Lung (tissue), 11 donors: ENCODE measurements at regions not wholly inside any gene's neighbourhood (a gene's known extent, or its start where the extent isn't known, plus 50 kb on each side); places are given as distances from the start of the nearest gene placed in this dataset.

ENCODE experiments used
- ATAC-seq: fragments of 200-7000 bp; cut with Tn5 transposase; one replicate; pipeline ENCODE4 v1.9.1; 2020; ENCODE audit warnings: moderate number of reproducible peaks; ENCODE audit not compliant: insufficient read depth, low FRiP score
- DNase-seq, 3 donors: peaks; one replicate each; pipeline ENCODE4 v3.0.0-alpha.2; 2013 to 2017
- H3K27ac ChIP-seq, 2 donors: one replicate each; pipeline ENCODE4 v1.5.1; 2013; ENCODE audit warnings: mild to moderate bottlenecking in 2 of 2, moderate library complexity in 2 of 2, control low read depth in 1 of 2, inconsistent platforms in 1 of 2, low read depth in 1 of 2, low read length in 1 of 2
- H3K27me3 ChIP-seq, 3 donors: one replicate each; pipeline ENCODE4 v1.5.1; 2013; ENCODE audit warnings: low read length in 2 of 3; ENCODE audit not compliant: control insufficient read depth in 3 of 3, insufficient read depth in 3 of 3
- H3K36me3 ChIP-seq, 4 donors: one replicate each; pipeline ENCODE4 v1.5.1; 2013; ENCODE audit warnings: low read length in 4 of 4, mild to moderate bottlenecking in 1 of 4, moderate library complexity in 1 of 4; ENCODE audit not compliant: control insufficient read depth in 4 of 4, insufficient read depth in 4 of 4
- H3K4me1 ChIP-seq, 5 donors: one replicate each; pipeline ENCODE4 v1.5.1; 2013; ENCODE audit warnings: low read length in 5 of 5, mild to moderate bottlenecking in 2 of 5, moderate library complexity in 1 of 5; ENCODE audit not compliant: control insufficient read depth in 5 of 5, insufficient read depth in 5 of 5
- H3K4me3 ChIP-seq: one replicate; pipeline ENCODE4 v1.5.1; 2013; ENCODE audit warnings: mild to moderate bottlenecking, control low read depth, moderate library complexity
- H3K9ac ChIP-seq, 2 donors: one replicate each; pipeline ENCODE4 v1.5.1; 2013; ENCODE audit warnings: low read length in 2 of 2, control low read depth in 1 of 2; ENCODE audit not compliant: insufficient read depth in 1 of 2
- H3K9me3 ChIP-seq, 4 donors: one replicate each; pipeline ENCODE4 v1.5.1; 2013; ENCODE audit warnings: low read length in 3 of 4, mild to moderate bottlenecking in 1 of 4, moderate library complexity in 1 of 4; ENCODE audit not compliant: control insufficient read depth in 4 of 4, insufficient read depth in 3 of 4
- CTCF ChIP-seq: IDR thresholded peaks from 2 replicates; pipeline ENCODE4 v1.5.1; 2012; ENCODE audit warnings: mild to moderate bottlenecking; ENCODE audit errors: control extremely low read depth, extremely low read depth
- WGBS, 2 donors: extraction: QIAGEN DNeasy Blood & Tissue Kit; methylation state at CpG; one replicate each; pipeline ENCODE4 v1.1.7; 2013; 5-methylcytosine and 5-hydroxymethylcytosine counted together
- donor health status: control.
- donor health status: control.
- donor health status: Bipolar disorder and iron deficiency.
- donor health status: healthy.
- donor health status: DM: yes; HTN: yes; CAD: no.

GRCh38 chrX:45842926-45843315 is 642.2 kb upstream of the DIPK2B start:
- no peaks in the 10 kb centered on the region for H3K36me3 ChIP-seq
- peaks cover 0 to 3% (median 0%) of the 10 kb centered on the region in 3 donors for H3K27me3 ChIP-seq
- H3K9me3 ChIP-seq = no peaks in the 10 kb centered on the region
- ATAC-seq = no peak
- H3K4me1 ChIP-seq = no peaks in the 10 kb centered on the region
- no peak for DNase-seq
- H3K4me3 ChIP-seq = no peak overlapping the region
- TF ChIP-seq CTCF = no peak
- no peak overlapping the region for H3K9ac ChIP-seq
- H3K27ac ChIP-seq = no peak overlapping the region
- 78 to 100% methylated on average over 1 of the region's 1 CpG for WGBS, 2 donors

GRCh38 chrX:45842207-45842925 is 641.7 kb upstream of the DIPK2B start:
- WGBS, 2 donors = 50% methylated on average over 2 of the region's 2 CpGs
- H3K4me3 ChIP-seq = no peak overlapping the region
- H3K4me1 ChIP-seq = no peaks in the 10 kb centered on the region
- no peak overlapping the region for H3K9ac ChIP-seq
- H3K9me3 ChIP-seq = no peaks in the 10 kb centered on the region
- H3K36me3 ChIP-seq = no peaks in the 10 kb centered on the region
- no peak overlapping the region for H3K27ac ChIP-seq
- no peak for DNase-seq
- H3K27me3 ChIP-seq = peaks cover 0 to 3% (median 0%) of the 10 kb centered on the region in 3 donors
- no peak for TF ChIP-seq CTCF
- ATAC-seq = no peak

- ATAC-seq = no peak
- DNase-seq = no peak
- Histone ChIP-seq H3K36me3 (no peaks in the 10 kb centered on the region), H3K27ac (no peak overlapping the region), H3K4me3 (no peak overlapping the region), H3K4me1 (no peaks in the 10 kb centered on the region), H3K9me3 (no peaks in the 10 kb centered on the region), H3K9ac (no peak overlapping the region), H3K27me3 (peaks cover 0 to 3% (median 0%) of the 10 kb centered on the region in 3 donors)
- 73 to 95% methylated on average over 3 of the region's 3 CpGs for WGBS, 2 donors
- no peak for TF ChIP-seq CTCF
These were observed 639.8 kb upstream of the DIPK2B start for GRCh38 chrX:45840411-45840950.
